ENCODE measurements at regions not wholly inside any gene's neighbourhood (a gene's known extent, or its start where the extent isn't known, plus 50 kb on each side); places are given as distances from the start of the nearest gene placed in this dataset.
A peak's percentile ranks its signal among the peaks of the same experiment; 100 is the strongest.

DNA sequence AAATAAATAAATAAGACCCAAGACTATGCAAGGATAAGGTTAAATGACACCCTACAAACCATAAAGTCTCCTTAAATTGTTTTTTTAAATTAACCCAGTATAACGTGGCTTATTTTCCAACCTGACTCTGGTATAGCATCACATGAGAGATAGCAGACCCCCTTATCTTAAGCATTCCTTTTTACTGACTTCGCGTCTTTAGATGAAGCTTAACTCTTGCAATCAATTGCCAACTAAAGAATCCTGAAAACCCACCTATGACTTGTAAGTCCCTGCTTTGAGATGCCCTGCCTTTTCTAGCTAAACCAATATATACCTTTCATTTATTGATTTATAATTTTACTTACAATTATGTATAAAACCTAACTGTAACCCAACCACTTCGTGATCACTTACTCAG, 57.1 kb upstream of the RAB12 start:
- no peaks in the 10 kb centered on the region for H3K9me3 Mint-ChIP-seq (ENCODE audit: unreplicated experiment)
- H3K4me1 Mint-ChIP-seq (ENCODE audit: low read depth, unreplicated experiment), result peaks cover 16% of the 10 kb centered on the region
- Histone ChIP-seq H3K9ac (ENCODE audit: low read length) (no peak overlapping the region), H3K9me3 (ENCODE audit: insufficient read depth, low read depth, low read length) (no peaks in the 10 kb centered on the region), H3K36me3 (ENCODE audit: insufficient read depth, low read length) (no peaks in the 10 kb centered on the region), H2AFZ (ENCODE audit: low read depth, low read length) (no peak overlapping the region), H4K20me1 (ENCODE audit: insufficient read depth, low read length) (no peaks in the 10 kb centered on the region), H3K79me2 (ENCODE audit: insufficient read depth, low read length) (no peaks in the 10 kb centered on the region), H3K4me1 (ENCODE audit: insufficient read depth, low read length) (peaks cover 10% of the 10 kb centered on the region), H3K27ac (ENCODE audit: low read depth, low read length) (no peak overlapping the region), H3K27me3 (ENCODE audit: insufficient read depth, low read length) (peaks cover 15% of the 10 kb centered on the region), H3K4me3 (ENCODE audit: insufficient read depth, low read depth, low read length) (no peak overlapping the region), H3K4me2 (ENCODE audit: low read length) (no peak overlapping the region)
- DNase-seq (ENCODE audit: low read depth) (peak; percentile 38), FAIRE-seq (no peak)
- H3K27me3 Mint-ChIP-seq (ENCODE audit: low read depth, unreplicated experiment), result peaks cover 2% of the 10 kb centered on the region
- H3K4me3 Mint-ChIP-seq (ENCODE audit: unreplicated experiment), result no peak overlapping the region
- no peaks in the 10 kb centered on the region for H3K36me3 Mint-ChIP-seq (ENCODE audit: low read depth, unreplicated experiment)
- TF ChIP-seq, protein P1, sequence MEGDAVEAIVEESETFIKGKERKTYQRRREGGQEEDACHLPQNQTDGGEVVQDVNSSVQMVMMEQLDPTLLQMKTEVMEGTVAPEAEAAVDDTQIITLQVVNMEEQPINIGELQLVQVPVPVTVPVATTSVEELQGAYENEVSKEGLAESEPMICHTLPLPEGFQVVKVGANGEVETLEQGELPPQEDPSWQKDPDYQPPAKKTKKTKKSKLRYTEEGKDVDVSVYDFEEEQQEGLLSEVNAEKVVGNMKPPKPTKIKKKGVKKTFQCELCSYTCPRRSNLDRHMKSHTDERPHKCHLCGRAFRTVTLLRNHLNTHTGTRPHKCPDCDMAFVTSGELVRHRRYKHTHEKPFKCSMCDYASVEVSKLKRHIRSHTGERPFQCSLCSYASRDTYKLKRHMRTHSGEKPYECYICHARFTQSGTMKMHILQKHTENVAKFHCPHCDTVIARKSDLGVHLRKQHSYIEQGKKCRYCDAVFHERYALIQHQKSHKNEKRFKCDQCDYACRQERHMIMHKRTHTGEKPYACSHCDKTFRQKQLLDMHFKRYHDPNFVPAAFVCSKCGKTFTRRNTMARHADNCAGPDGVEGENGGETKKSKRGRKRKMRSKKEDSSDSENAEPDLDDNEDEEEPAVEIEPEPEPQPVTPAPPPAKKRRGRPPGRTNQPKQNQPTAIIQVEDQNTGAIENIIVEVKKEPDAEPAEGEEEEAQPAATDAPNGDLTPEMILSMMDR (IDR thresholded peaks at IDR 0.05; ENCODE audit: insufficient read depth, low read depth, low read length), result no peak
- no peak for TF ChIP-seq EZH2 (IDR thresholded peaks at IDR 0.05; ENCODE audit: insufficient read depth, low read length)
- no peak overlapping the region for H3K27ac Mint-ChIP-seq (ENCODE audit: unreplicated experiment)

DNA sequence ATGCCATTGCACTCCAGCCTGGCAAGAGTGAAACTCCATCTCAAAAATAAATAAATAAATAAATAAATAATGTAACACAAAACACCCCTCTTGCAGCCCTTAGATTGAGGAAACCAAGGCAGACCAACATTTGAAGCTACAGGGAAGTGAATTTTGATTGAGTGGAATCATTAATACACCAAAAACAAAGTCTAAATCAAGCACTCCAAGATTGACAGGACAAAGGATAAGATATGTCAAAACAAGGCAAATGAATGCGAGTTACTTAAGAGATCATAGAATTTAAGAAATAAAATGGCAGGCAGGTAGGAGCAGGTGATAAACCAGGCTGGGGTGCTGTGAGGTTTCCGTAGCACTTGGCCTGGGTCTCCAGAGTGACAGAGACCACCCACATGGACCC, 54.9 kb upstream of the RAB12 start:
- Mint-ChIP-seq H3K4me1 (ENCODE audit: low read depth, unreplicated experiment) (peaks cover 2% of the 10 kb centered on the region), H3K36me3 (ENCODE audit: low read depth, unreplicated experiment) (no peaks in the 10 kb centered on the region), H3K27me3 (ENCODE audit: low read depth, unreplicated experiment) (peaks cover 2% of the 10 kb centered on the region), H3K4me3 (ENCODE audit: unreplicated experiment) (no peak overlapping the region), H3K27ac (ENCODE audit: unreplicated experiment) (no peak overlapping the region), H3K9me3 (ENCODE audit: unreplicated experiment) (no peaks in the 10 kb centered on the region)
- TF ChIP-seq, protein P1 (IDR thresholded peaks at IDR 0.05; ENCODE audit: insufficient read depth, low read depth, low read length), result no peak
- TF ChIP-seq EZH2 (IDR thresholded peaks at IDR 0.05; ENCODE audit: insufficient read depth, low read length), result no peak
- Histone ChIP-seq H3K27me3 (ENCODE audit: insufficient read depth, low read length) (peaks cover 6% of the 10 kb centered on the region), H3K4me2 (ENCODE audit: low read length) (no peak overlapping the region), H4K20me1 (ENCODE audit: insufficient read depth, low read length) (no peaks in the 10 kb centered on the region), H3K27ac (ENCODE audit: low read depth, low read length) (no peak overlapping the region), H3K36me3 (ENCODE audit: insufficient read depth, low read length) (no peaks in the 10 kb centered on the region), H3K9me3 (ENCODE audit: insufficient read depth, low read depth, low read length) (no peaks in the 10 kb centered on the region), H3K4me1 (ENCODE audit: insufficient read depth, low read length) (no peaks in the 10 kb centered on the region), H2AFZ (ENCODE audit: low read depth, low read length) (no peak overlapping the region), H3K79me2 (ENCODE audit: insufficient read depth, low read length) (no peaks in the 10 kb centered on the region), H3K4me3 (ENCODE audit: insufficient read depth, low read depth, low read length) (no peak overlapping the region), H3K9ac (ENCODE audit: low read length) (no peak overlapping the region)
- DNase-seq (ENCODE audit: low read depth) (no peak), FAIRE-seq (no peak)

DNA sequence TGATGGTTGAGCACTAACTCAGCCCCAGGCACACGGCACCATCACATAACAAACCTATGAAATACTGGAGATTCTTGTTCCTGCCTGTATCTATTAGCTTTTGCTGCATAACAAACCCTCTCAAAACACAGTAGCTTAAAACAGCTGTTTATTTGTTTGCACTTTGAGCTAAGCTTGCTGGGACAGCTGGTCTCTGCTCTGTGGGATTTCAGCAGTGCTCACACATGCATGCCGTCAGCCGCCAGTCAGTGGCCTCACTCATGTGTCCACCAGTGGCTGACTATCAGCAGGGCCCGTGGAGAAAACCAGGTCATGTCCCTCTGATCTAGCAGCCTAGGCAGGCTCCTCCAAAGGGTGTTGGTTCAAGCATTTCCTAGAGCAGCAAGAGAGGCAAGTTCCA, 52.8 kb upstream of the RAB12 start:
- DNase-seq (ENCODE audit: low read depth) (no peak), FAIRE-seq (no peak)
- Mint-ChIP-seq H3K9me3 (ENCODE audit: unreplicated experiment) (no peaks in the 10 kb centered on the region), H3K27me3 (ENCODE audit: low read depth, unreplicated experiment) (peaks cover 2% of the 10 kb centered on the region), H3K27ac (ENCODE audit: unreplicated experiment) (no peak overlapping the region), H3K4me1 (ENCODE audit: low read depth, unreplicated experiment) (no peaks in the 10 kb centered on the region), H3K36me3 (ENCODE audit: low read depth, unreplicated experiment) (no peaks in the 10 kb centered on the region), H3K4me3 (ENCODE audit: unreplicated experiment) (no peak overlapping the region)
- TF ChIP-seq EZH2 (IDR thresholded peaks at IDR 0.05; ENCODE audit: insufficient read depth, low read length), result no peak
- TF ChIP-seq, protein P1 (IDR thresholded peaks at IDR 0.05; ENCODE audit: insufficient read depth, low read depth, low read length), result no peak
- no peak overlapping the region for H3K9ac ChIP-seq (ENCODE audit: low read length)
- no peaks in the 10 kb centered on the region for H3K9me3 ChIP-seq (ENCODE audit: insufficient read depth, low read depth, low read length)
- H3K4me2 ChIP-seq (ENCODE audit: low read length), result no peak overlapping the region
- no peak overlapping the region for H3K27ac ChIP-seq (ENCODE audit: low read depth, low read length)
- no peaks in the 10 kb centered on the region for H3K36me3 ChIP-seq (ENCODE audit: insufficient read depth, low read length)
- no peaks in the 10 kb centered on the region for H4K20me1 ChIP-seq (ENCODE audit: insufficient read depth, low read length)
- H2AFZ ChIP-seq (ENCODE audit: low read depth, low read length), result no peak overlapping the region
- no peak overlapping the region for H3K4me3 ChIP-seq (ENCODE audit: insufficient read depth, low read depth, low read length)
- no peaks in the 10 kb centered on the region for H3K79me2 ChIP-seq (ENCODE audit: insufficient read depth, low read length)
- H3K27me3 ChIP-seq (ENCODE audit: insufficient read depth, low read length), result peaks cover 6% of the 10 kb centered on the region
- no peaks in the 10 kb centered on the region for H3K4me1 ChIP-seq (ENCODE audit: insufficient read depth, low read length)
